HepG2 (cell line): ENCODE measurements at regions not wholly inside any gene's neighbourhood (a gene's known extent, or its start where the extent isn't known, plus 50 kb on each side); places are given as distances from the start of the nearest gene placed in this dataset.
A peak's percentile ranks its signal among the peaks of the same experiment; 100 is the strongest.

Experiments used
- ATAC-seq: fragments of 200-7000 bp; cut with Tn5 transposase; 3 replicates; pipeline ENCODE4 v1.9.1; 2020; ENCODE audit warnings: mild to moderate bottlenecking, moderate library complexity
- BruUV-seq: library from RNA; stranded (reverse); fragments of 400-500 nt; replicated peaks from 2 replicates; lab custom pipeline; 2021; lab: Mats Ljungman, UMichigan
- CTCF ChIA-PET: fragments of 300-600 bp; formaldehyde crosslinking; extraction: SDS; loops from one replicate; lab custom pipeline; 2021; ENCODE audit warnings: low total read pairs, inconsistent platforms, low intra/inter-chr PET ratio; lab: Yijun Ruan, JAX
- POLR2A ChIA-PET: fragments of 350-600 bp; sonication (Branson Sonifier 250); formaldehyde crosslinking; loops from one replicate; lab custom pipeline; 2020; ENCODE audit warnings: antibody characterized with exemption, inconsistent platforms; lab: Yijun Ruan, JAX
- DNase-seq: peaks from one replicate; pipeline ENCODE4 v3.0.0-alpha.2; 2015; ENCODE audit warnings: low spot score
- FAIRE-seq: peaks from 3 replicates; lab custom pipeline; 2011; peaks lifted over from hg19 to GRCh38; lab: Jason Lieb, UNC
- H2AFZ ChIP-seq: one replicate; pipeline ENCODE4 v1.6.1; 2011; ENCODE audit warnings: low read length, inconsistent platforms
- H3K27ac ChIP-seq: fragments of 300-600 bp; 3 replicates; pipeline ENCODE4 v1.8.0; 2011; ENCODE audit warnings: mixed run types, mild to moderate bottlenecking, mixed read lengths, low read length, inconsistent platforms; ENCODE audit not compliant: insufficient read depth; ENCODE audit errors: extremely low read length
- H3K27me3 ChIP-seq, 2 experiments: fragments of 200-600 bp in 1 of 2; 2 replicates in 1 of 2; 3 replicates in 1 of 2; pipeline versions ENCODE4 v1.6.0 to v1.8.0; 2011; ENCODE audit warnings: low read length in 2 of 2, mild to moderate bottlenecking in 2 of 2, moderate library complexity in 2 of 2, inconsistent platforms in 1 of 2; ENCODE audit not compliant: insufficient read depth in 2 of 2, control insufficient read depth in 1 of 2
- H3K36me3 ChIP-seq, 2 experiments: fragments of 200-600 bp in 1 of 2; replicated peaks in 1 of 2; 2 replicates in 1 of 2; 3 replicates in 1 of 2; pipeline versions ENCODE4 v1.5.1 to v1.8.0; 2011; ENCODE audit warnings: low read length in 2 of 2, inconsistent platforms in 1 of 2; ENCODE audit not compliant: insufficient read depth in 2 of 2, control insufficient read depth in 1 of 2
- H3K4me1 ChIP-seq: 2 replicates; pipeline ENCODE4 v1.5.1; 2012; ENCODE audit warnings: low read length, inconsistent platforms; ENCODE audit not compliant: insufficient read depth
- H3K4me2 ChIP-seq: 2 replicates; pipeline ENCODE4 v1.6.0; 2011; ENCODE audit warnings: low read depth, low read length, inconsistent platforms
- H3K4me3 ChIP-seq, 3 experiments: fragments of 200-600 bp in 1 of 3; sonication (generic), shearing (Covaris generic) in 1 of 3; replicated peaks in 1 of 3; 2 replicates each; pipeline ENCODE4 v1.5.1; 2011 to 2016; ENCODE audit warnings: low read length in 3 of 3, inconsistent platforms in 2 of 3, low read depth in 2 of 3, mild to moderate bottlenecking in 2 of 3, control low read depth in 1 of 3, mixed read lengths in 1 of 3; ENCODE audit not compliant: insufficient read depth in 1 of 3
- H3K79me2 ChIP-seq: one replicate; pipeline ENCODE4 v1.6.1; 2011; ENCODE audit warnings: low read length, inconsistent platforms; ENCODE audit not compliant: insufficient read depth
- H3K9ac ChIP-seq: 2 replicates; pipeline ENCODE4 v1.6.0; 2011; ENCODE audit warnings: mild to moderate bottlenecking, low read depth, low read length, inconsistent platforms; ENCODE audit not compliant: insufficient read depth
- H3K9me3 ChIP-seq: 2 replicates; pipeline ENCODE4 v1.5.1; 2012; ENCODE audit warnings: mild to moderate bottlenecking, low read length
- H4K20me1 ChIP-seq: 2 replicates; pipeline ENCODE4 v1.6.0; 2011; ENCODE audit warnings: inconsistent platforms, mild to moderate bottlenecking, low read length, moderate library complexity; ENCODE audit not compliant: insufficient read depth
- ATF7 ChIP-seq, 2 experiments: fragments of 450-650 bp in 1 of 2; sonication (generic) in 1 of 2; formaldehyde crosslinking in 1 of 2; IDR thresholded peaks; 2 replicates each; pipeline versions ENCODE4 v1.4.0 to v1.6.1; 2016 to 2020; ENCODE audit warnings: antibody characterized with exemption in 1 of 2, mild to moderate bottlenecking in 1 of 2, missing genetic modification reagents in 1 of 2
- CBX5 ChIP-seq: sonication (generic); formaldehyde crosslinking; IDR thresholded peaks from 2 replicates; pipeline ENCODE4 v1.4.0; 2020; ENCODE audit warnings: missing genetic modification reagents, borderline replicate concordance
- CHD4 ChIP-seq: fragments of 200-600 bp; sonication (generic); IDR thresholded peaks from 2 replicates; pipeline ENCODE4 v1.7.0; 2017; ENCODE audit warnings: mild to moderate bottlenecking, low read length, borderline replicate concordance
- CREB1 ChIP-seq, 2 experiments: fragments of 450-650 bp in 1 of 2; IDR thresholded peaks; 2 replicates each; pipeline ENCODE4 v1.6.1; 2016 to 2017; ENCODE audit warnings: control low read depth in 1 of 2, mild to moderate bottlenecking in 1 of 2, missing compliant biosample characterization in 1 of 2, missing genetic modification characterization in 1 of 2
- HNRNPUL1 ChIP-seq: fragments of 200-400 bp; formaldehyde crosslinking; IDR thresholded peaks from 2 replicates; pipeline ENCODE4 v1.6.1; 2017; ENCODE audit warnings: low read depth, mild to moderate bottlenecking, low read length, moderate library complexity
- IKZF5 ChIP-seq: IDR thresholded peaks from 2 replicates; pipeline ENCODE4 v1.6.1; 2018; ENCODE audit warnings: missing genetic modification reagents, mild to moderate bottlenecking, missing compliant biosample characterization
- JUN ChIP-seq: sonication (generic); formaldehyde crosslinking; IDR thresholded peaks from 2 replicates; pipeline ENCODE4 v1.4.0; 2020; ENCODE audit warnings: mild to moderate bottlenecking, missing genetic modification reagents
- KDM3A ChIP-seq: IDR thresholded peaks from 2 replicates; pipeline ENCODE4 v1.6.1; 2018; ENCODE audit warnings: low read depth, missing compliant biosample characterization
- MAFF ChIP-seq: IDR thresholded peaks from 2 replicates; pipeline ENCODE4 v1.6.1; 2011; ENCODE audit warnings: low read depth, low read length, improper control_type of control experiment
- MAFG ChIP-seq: sonication (generic); formaldehyde crosslinking; IDR thresholded peaks from 2 replicates; pipeline ENCODE4 v1.5.1; 2020; ENCODE audit warnings: mild to moderate bottlenecking, missing genetic modification reagents
- MAFK ChIP-seq, 2 experiments: IDR thresholded peaks in 1 of 2; conservative IDR thresholded peaks in 1 of 2; 2 replicates each; pipeline ENCODE4 v1.6.1; 2011; ENCODE audit warnings: improper control_type of control experiment in 2 of 2, low read length in 2 of 2
- ZNF121 ChIP-seq: sonication (generic); formaldehyde crosslinking; IDR thresholded peaks from 2 replicates; pipeline ENCODE4 v1.5.0; 2020; ENCODE audit warnings: mild to moderate bottlenecking, missing genetic modification reagents
- ZSCAN29 ChIP-seq: sonication (generic); formaldehyde crosslinking; conservative IDR thresholded peaks from 2 replicates; pipeline ENCODE4 v1.4.0; 2020; ENCODE audit warnings: mild to moderate bottlenecking, missing genetic modification reagents
- WGBS: methylation state at CpG from one replicate; pipeline ENCODE4 v1.1.6; 2017; ENCODE audit warnings: low lambda C conversion rate; 5-methylcytosine and 5-hydroxymethylcytosine counted together
- in situ Hi-C: cut with HindIII; loops from 2 replicates; pipeline ENCODE4 v1.10.0; 2017; ENCODE audit warnings: low pct_unique_long_range_greater_than_20kb; ENCODE audit not compliant: extremely low pct_ligation_motif_present
- intact Hi-C: fragments of 100-400 bp; cut with micrococcal nuclease; formaldehyde crosslinking; loops from one replicate; pipeline ENCODE4 v1.10.0; 2022; ENCODE audit not compliant: unreplicated experiment

- Histone ChIP-seq H3K4me1 (no peaks in the 10 kb centered on the region), H3K79me2 (no peaks in the 10 kb centered on the region), H3K27me3 (no peaks in the 10 kb centered on the region), H3K4me3 (no peak overlapping the region), H3K27ac (no peak overlapping the region), H3K9me3 (no peaks in the 10 kb centered on the region), H3K36me3 (no peaks in the 10 kb centered on the region), H3K9ac (no peak overlapping the region), H2AFZ (no peak overlapping the region), H4K20me1 (no peaks in the 10 kb centered on the region), H3K4me2 (no peak overlapping the region)
- BruUV-seq: no TSS peak
- no peak for FAIRE-seq
- no peak for DNase-seq
- CTCF ChIA-PET: no interaction called here
- WGBS: 0% methylated on average over 2 of the region's 2 CpGs
- in situ Hi-C loops: no loop called here
- POLR2A ChIA-PET: no interaction called here
- ATAC-seq: no peak
- intact Hi-C loops: no loop called here
- TF ChIP-seq MAFG (CRISPR knock-in tag) (no peak), IKZF5 (no peak), JUN (no peak), MAFF (peak; percentile 27; the same call in 1 of the 2 replicates), ZNF121 (CRISPR knock-in tag) (no peak), MAFK (conservative IDR thresholded peaks at IDR 0.05 in 1 of 2, IDR thresholded peaks at IDR 0.05 in 1 of 2; ENCODE audit: low read length in 2 of 2) (peak in 1 of 2 experiments; percentile 40; a peak in 1 of 4 replicates), KDM3A (CRISPR knock-in tag) (no peak), CHD4 (no peak), CREB1 (IDR thresholded peaks at IDR 0.05) (peak; percentile 83), CREB1 (CRISPR knock-in tag; IDR thresholded peaks at IDR 0.05) (no peak), HNRNPUL1 (no peak), ATF7 (IDR thresholded peaks at IDR 0.05) (peak; percentile 52; the same call in 1 of the 2 replicates), ATF7 (CRISPR knock-in tag; IDR thresholded peaks at IDR 0.05) (no peak), CBX5 (CRISPR knock-in tag) (no peak), ZSCAN29 (CRISPR knock-in tag) (no peak)
Measured at GRCh38 chr16:48846277-48846676, 236.3 kb upstream of the N4BP1 start.
